ENCODE measurements at regions not wholly inside any gene's neighbourhood (a gene's known extent, or its start where the extent isn't known, plus 50 kb on each side); places are given as distances from the start of the nearest gene placed in this dataset.

DNA sequence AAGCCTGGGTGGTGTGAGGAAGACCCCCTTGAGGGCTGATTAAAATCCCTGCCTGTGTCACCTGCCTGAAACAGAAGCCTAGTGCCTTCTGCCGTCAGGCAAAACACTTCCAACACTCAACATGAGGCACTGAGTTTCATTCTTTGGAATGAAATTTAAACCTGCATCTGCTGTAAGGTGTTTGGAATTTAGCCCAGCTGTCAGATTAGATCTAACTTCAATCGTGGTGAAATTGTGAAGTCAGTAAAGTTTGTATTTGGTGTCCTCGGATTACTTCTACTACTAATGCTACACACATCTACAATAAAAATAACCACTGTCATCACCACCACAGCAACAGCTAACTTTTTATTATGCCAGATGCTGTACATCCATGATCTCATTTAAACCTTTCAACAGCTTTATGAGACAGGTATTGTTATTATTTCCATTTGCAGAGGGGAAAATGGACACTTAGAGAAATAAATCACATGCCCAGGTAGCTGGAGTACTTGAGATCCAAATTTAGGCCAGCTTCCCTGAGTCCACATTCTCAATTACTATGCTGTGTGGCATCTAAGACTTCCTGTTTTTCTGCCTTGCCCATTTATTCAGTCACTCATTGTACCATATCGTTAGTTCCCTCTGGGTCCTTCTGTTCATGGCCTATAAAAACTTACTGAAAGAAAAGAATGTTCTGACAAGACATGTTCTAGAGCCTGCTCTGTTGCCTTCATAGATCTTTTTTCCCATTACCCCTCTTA is 98.2 kb upstream of the GCFC2 start:
- H3K9ac ChIP-seq (ENCODE audit: insufficient read depth, low read depth, low read length), result no peak overlapping the region
- H3K36me3 ChIP-seq (replicated peaks in 1 of 2; ENCODE audit: control insufficient read depth in 1 of 2, insufficient read depth in 2 of 2, low read length in 2 of 2), result no peaks in the 10 kb centered on the region
- no peak overlapping the region for H3K27ac ChIP-seq (ENCODE audit: extremely low read length, insufficient read depth, low read length)
- H3K4me1 ChIP-seq (ENCODE audit: insufficient read depth, low read length), result no peaks in the 10 kb centered on the region
- intact Hi-C loops (cut with micrococcal nuclease; ENCODE audit: unreplicated experiment), result no loop called here
- DNase-seq (ENCODE audit: low spot score), result no peak
- H3K4me3 ChIP-seq (replicated peaks in 1 of 3; ENCODE audit: insufficient read depth in 1 of 3, low read depth in 2 of 3, low read length in 3 of 3), result no peak overlapping the region
- no peak overlapping the region for H2AFZ ChIP-seq (ENCODE audit: low read length)
- H3K9me3 ChIP-seq (ENCODE audit: low read length), result no peaks in the 10 kb centered on the region
- WGBS (ENCODE audit: low lambda C conversion rate), result 14% methylated on average over 4 of the region's 4 CpGs
- FAIRE-seq, result no peak
- BruUV-seq (replicated peaks), result no TSS peak
- ChIA-PET CTCF (ENCODE audit: low intra/inter-chr PET ratio, low total read pairs) (no interaction called here), POLR2A (no interaction called here)
- no peak overlapping the region for H3K4me2 ChIP-seq (ENCODE audit: low read depth, low read length)
- in situ Hi-C loops (cut with HindIII; ENCODE audit: extremely low pct_ligation_motif_present, low pct_unique_long_range_greater_than_20kb), result no loop called here
- no peaks in the 10 kb centered on the region for H3K79me2 ChIP-seq (ENCODE audit: insufficient read depth, low read length)
- TF ChIP-seq, protein P1, sequence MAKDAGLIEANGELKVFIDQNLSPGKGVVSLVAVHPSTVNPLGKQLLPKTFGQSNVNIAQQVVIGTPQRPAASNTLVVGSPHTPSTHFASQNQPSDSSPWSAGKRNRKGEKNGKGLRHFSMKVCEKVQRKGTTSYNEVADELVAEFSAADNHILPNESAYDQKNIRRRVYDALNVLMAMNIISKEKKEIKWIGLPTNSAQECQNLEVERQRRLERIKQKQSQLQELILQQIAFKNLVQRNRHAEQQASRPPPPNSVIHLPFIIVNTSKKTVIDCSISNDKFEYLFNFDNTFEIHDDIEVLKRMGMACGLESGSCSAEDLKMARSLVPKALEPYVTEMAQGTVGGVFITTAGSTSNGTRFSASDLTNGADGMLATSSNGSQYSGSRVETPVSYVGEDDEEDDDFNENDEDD (CRISPR knock-in tag; IDR thresholded peaks at IDR 0.05; ENCODE audit: borderline replicate concordance), result no peak
- TF ChIP-seq, protein P2, sequence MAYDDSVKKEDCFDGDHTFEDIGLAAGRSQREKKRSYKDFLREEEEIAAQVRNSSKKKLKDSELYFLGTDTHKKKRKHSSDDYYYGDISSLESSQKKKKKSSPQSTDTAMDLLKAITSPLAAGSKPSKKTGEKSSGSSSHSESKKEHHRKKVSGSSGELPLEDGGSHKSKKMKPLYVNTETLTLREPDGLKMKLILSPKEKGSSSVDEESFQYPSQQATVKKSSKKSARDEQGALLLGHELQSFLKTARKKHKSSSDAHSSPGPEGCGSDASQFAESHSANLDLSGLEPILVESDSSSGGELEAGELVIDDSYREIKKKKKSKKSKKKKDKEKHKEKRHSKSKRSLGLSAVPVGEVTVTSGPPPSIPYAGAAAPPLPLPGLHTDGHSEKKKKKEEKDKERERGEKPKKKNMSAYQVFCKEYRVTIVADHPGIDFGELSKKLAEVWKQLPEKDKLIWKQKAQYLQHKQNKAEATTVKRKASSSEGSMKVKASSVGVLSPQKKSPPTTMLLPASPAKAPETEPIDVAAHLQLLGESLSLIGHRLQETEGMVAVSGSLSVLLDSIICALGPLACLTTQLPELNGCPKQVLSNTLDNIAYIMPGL (CRISPR knock-in tag; IDR thresholded peaks at IDR 0.05; ENCODE audit: borderline replicate concordance in 1 of 2, low read depth in 1 of 2), result no peak
- no peak for TF ChIP-seq ZKSCAN8 (CRISPR knock-in tag; IDR thresholded peaks at IDR 0.05; ENCODE audit: borderline replicate concordance)
- TF ChIP-seq, protein P3, sequence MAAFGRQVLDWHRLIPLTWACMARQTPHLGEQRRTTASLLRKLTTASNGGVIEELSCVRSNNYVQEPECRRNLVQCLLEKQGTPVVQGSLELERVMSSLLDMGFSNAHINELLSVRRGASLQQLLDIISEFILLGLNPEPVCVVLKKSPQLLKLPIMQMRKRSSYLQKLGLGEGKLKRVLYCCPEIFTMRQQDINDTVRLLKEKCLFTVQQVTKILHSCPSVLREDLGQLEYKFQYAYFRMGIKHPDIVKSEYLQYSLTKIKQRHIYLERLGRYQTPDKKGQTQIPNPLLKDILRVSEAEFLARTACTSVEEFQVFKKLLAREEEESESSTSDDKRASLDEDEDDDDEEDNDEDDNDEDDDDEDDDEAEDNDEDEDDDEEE (CRISPR knock-in tag; IDR thresholded peaks at IDR 0.05), result no peak
- TF ChIP-seq RFXANK (CRISPR knock-in tag; IDR thresholded peaks at IDR 0.05), result no peak
- no peak for TF ChIP-seq NBN (conservative IDR thresholded peaks at IDR 0.05)
- no peaks in the 10 kb centered on the region; a peak in 1 of 5 replicates for H3K27me3 ChIP-seq (ENCODE audit: control insufficient read depth in 1 of 2, insufficient read depth in 2 of 2, low read length in 2 of 2)
- no peaks in the 10 kb centered on the region for H4K20me1 ChIP-seq (ENCODE audit: insufficient read depth, low read length)
- ATAC-seq, result no peak
